ENCODE measurements at regions not wholly inside any gene's neighbourhood (a gene's known extent, or its start where the extent isn't known, plus 50 kb on each side); places are given as distances from the start of the nearest gene placed in this dataset.
"Not testable (repeated sequence)": the region's sequence is repeated elsewhere in the genome, so short reads cannot be mapped to it uniquely, and the experiment has no call there.

DNA sequence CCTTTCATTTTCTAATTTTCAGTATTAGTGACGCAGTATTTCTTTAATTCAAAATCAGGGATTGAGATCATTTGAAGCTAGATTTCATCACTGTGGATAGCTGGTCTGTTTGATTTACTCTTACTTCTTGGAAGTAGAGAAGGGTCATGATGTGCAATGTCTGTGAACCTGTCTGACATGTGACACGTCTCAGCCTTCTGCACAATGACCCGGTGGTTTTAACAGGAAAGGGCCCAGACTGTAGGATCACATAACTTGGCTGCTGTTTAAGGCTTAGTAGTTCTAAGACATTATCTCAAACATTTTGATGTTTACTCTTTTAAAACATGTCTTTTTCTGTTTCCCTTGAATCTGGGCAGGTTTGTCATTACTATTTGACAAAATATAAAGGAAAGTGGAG lies 823.3 kb upstream of the NUDT12 start:
- no peak for DNase-seq (ENCODE audit: low read depth in 2 of 3, low spot score in 2 of 3)

DNA sequence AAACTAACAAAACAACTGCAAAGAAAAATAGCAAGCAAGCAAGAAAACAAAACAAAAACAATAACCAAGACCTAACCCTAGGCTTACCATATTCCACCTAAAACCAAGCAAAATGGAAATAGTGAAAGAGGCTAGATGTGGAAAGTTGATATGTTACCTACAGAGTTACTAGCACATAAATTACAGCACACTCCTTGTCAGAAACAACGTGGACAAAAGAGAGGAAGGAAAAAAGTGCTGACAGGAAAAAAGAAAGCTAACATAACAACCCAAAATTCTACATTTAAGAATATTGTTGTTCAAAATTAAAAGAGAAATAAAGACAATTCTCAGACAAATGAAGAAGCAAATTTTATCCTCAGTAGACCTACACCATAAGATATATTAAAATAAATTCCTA lies 812.8 kb upstream of the NUDT12 start:
- no peak for DNase-seq (ENCODE audit: low read depth in 2 of 3, low spot score in 2 of 3)

- no peak for DNase-seq (ENCODE audit: low read depth in 2 of 3, low spot score in 2 of 3)
These were observed 810.2 kb upstream of the NUDT12 start for GRCh38 chr5:104372796-104373195.

GRCh38 chr5:104372376-104372775 lies 809.8 kb upstream of the NUDT12 start:
- peak in 2 of 3 donors; percentile 9 to 46 for DNase-seq (ENCODE audit: low read depth in 2 of 3, low spot score in 2 of 3)

- peak in 1 of 3 donors; percentile 1 for DNase-seq (ENCODE audit: low read depth in 2 of 3, low spot score in 2 of 3)
These were observed 807.9 kb upstream of the NUDT12 start for GRCh38 chr5:104370523-104370922.

DNA sequence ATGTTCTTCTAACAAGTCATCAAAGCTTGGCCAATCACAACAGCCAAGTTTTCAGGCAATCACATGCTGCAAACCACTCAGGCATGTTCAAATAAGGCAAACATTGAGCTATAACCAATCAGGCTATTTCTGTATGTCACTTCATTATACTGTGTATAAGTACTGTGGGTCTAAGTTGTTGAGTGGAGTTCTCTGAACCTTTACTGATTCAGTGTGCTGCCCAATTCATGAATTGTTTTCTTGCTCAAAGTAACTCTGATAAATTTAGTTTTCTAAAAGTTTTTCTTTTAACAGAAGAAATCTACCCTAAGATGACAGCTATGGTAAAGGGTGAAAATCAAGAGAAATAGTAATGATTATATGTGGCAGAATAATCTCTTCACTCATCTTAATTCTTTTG lies 805.4 kb upstream of the NUDT12 start:
- no peak for DNase-seq (ENCODE audit: low read depth in 2 of 3, low spot score in 2 of 3)

GRCh38 chr5:104363567-104363966 lies 801.0 kb upstream of the NUDT12 start:
- DNase-seq (ENCODE audit: low read depth in 2 of 3, low spot score in 2 of 3): no peak

- no peak for DNase-seq (ENCODE audit: low read depth in 2 of 3, low spot score in 2 of 3)
These were observed 799.3 kb upstream of the NUDT12 start for GRCh38 chr5:104361932-104362331.

- DNase-seq (ENCODE audit: low read depth in 2 of 3, low spot score in 2 of 3): no peak
These were observed 792.8 kb upstream of the NUDT12 start for GRCh38 chr5:104355350-104355749.

DNA sequence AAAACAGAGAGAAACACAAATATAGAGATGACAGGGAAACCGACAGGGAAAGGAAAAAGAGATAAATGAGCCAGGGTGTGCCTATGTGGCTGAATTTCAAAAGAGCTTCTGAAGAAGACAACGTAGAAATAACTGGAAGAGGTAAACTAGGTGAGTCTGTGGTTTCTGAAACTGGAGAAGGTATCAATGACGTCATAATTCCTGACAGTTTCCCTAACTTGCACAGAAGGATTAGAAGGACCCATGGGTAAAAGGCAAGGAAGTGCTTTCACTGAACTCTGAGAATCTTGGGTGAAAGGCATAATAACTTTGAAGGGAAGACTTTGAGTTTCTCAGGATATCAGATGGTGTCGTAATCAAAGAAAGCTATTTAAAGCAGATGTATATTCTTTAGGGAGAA lies 790.8 kb upstream of the NUDT12 start:
- DNase-seq (ENCODE audit: low read depth in 2 of 3, low spot score in 2 of 3): no peak

DNA sequence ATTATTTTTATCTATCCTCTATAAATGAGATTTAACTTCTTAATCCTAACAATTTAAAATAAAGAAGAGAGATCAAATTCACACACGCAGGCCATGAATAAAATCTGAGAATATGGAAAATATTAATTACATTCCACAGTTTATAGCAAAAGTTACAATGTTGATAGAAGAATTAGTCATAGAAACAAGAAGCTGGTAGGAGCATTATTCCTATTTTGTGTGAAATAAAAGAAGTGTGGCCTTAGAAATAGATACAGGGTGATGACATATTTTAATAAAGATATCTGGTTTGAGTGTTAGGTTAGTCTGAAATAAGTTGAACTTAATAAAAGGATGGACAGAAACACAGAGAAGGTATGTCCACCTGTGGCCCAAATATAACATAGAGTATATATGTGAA lies 790.4 kb upstream of the NUDT12 start:
- DNase-seq (ENCODE audit: low read depth in 2 of 3, low spot score in 2 of 3): no peak

- peak in 1 of 3 donors; percentile 22 for DNase-seq (ENCODE audit: low read depth in 2 of 3, low spot score in 2 of 3)
These were observed 784.6 kb upstream of the NUDT12 start for GRCh38 chr5:104347119-104347708.

DNA sequence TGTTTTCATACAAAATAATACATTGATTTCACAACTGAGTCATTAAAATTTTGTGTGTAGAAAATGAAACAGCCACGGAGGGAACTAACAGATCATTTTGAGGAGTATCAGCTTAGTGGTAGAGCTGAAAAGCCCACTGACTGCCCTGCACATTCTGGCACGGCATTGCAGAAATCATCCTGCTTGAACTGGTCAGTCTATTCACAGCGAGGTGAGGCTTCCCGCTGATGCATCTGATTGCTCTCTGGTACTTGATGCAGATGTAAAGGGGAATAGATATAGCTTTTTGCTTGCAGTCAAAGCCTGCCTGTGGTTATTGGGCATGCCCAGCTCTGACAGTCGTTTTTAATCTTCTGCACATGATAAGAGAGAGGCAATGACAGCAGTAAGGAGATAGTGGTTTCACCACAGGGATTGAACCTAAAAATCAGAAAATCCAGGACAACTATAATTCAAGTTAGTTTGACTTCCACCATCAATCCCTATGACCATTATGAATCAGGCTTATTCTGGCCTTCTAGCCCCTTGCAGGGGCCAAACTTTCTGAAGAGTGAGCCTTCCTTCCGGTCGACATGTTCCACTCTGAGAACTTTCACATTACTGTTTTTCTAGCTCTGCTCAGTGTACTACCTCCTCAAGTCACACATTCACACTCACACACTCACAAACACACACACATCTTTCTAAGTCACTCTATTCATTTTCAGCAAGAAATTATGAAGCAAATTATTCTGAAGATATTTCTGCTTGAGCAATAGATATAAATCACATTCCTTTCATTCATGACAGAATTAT lies 782.8 kb upstream of the NUDT12 start:
- DNase-seq (ENCODE audit: low read depth in 2 of 3, low spot score in 2 of 3): no peak

DNA sequence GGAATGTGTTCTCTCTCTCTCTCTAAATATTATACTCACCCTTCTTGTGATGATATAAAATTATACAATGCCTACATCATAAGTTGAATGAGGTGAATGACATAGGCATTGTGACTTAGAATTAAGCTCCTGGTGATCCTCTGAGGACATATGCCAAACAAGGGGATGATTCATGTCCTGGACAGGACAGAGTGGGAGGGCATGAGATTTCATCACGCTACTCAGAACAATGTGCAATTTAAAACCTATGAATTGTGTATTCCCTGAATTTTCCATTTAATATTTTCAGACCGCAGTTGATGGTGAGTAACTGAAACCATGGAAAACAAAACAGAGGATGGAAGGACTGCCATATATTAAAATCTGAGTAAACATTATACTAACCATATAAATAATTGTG lies 782.2 kb upstream of the NUDT12 start:
- DNase-seq (ENCODE audit: low read depth in 2 of 3, low spot score in 2 of 3): no peak

- DNase-seq (ENCODE audit: low read depth in 2 of 3, low spot score in 2 of 3): no peak
These were observed 765.2 kb upstream of the NUDT12 start for GRCh38 chr5:104327801-104328200.

GRCh38 chr5:104326966-104327365 lies 764.4 kb upstream of the NUDT12 start:
- DNase-seq (ENCODE audit: low read depth in 2 of 3, low spot score in 2 of 3): no peak

DNA sequence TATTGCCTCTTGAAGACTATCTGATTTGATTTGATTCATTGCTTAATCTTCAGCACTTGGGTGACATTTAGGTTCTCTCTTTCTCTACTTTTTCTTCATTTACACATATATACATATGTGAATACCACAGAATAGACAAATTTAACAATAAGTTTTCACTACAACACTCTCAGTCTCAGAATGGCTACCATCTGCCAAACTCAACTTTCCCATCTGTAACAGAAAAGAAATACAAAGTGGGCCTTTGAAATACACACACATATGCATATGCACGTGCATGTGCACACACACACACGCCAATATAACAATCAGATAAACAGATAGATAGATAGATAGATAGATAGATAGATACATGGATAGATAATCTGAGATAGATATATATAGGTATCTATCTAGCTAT lies 762.8 kb upstream of the NUDT12 start:
- DNase-seq (ENCODE audit: low read depth in 2 of 3, low spot score in 2 of 3): no peak

DNA sequence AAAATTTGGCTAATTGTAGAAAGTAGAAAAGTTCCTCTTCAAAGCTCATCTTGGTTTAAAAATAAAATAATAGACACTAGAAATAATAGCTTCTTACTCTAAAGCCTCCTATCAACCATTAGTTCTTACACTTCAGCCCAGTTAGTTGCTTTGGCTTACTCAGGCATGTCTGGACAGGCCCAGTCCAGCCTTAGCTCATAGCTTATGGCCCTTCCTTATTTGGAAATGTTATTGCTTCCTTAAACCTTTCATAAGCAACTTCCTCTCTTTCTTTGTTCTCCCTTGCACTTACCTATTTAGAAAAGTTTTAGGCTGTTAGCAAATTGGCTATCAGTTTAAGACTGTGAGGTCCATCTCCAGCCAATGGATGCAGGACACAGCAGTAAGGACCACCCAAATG lies 754.1 kb upstream of the NUDT12 start:
- DNase-seq (ENCODE audit: low read depth in 2 of 3, low spot score in 2 of 3): not testable (repeated sequence)

DNA sequence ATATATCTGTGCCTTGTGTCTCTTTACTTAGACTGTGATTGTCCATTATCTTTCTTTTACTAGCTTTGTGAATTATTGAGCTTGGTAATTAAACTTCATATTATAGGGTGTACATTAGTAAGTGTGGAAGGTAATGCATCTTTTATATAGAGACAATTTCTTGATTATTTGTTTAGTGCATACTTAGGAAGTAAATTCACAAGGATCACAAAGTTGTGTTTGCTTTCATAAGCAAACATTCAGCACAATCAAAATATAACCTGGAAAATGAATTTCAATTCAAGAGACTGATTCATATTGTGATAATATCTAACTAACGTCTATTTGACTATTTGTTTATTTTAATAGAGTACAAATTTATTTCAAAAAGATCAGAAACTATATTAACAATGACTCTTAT lies 749.9 kb upstream of the NUDT12 start:
- no peak for DNase-seq (ENCODE audit: low read depth in 2 of 3, low spot score in 2 of 3)

DNA sequence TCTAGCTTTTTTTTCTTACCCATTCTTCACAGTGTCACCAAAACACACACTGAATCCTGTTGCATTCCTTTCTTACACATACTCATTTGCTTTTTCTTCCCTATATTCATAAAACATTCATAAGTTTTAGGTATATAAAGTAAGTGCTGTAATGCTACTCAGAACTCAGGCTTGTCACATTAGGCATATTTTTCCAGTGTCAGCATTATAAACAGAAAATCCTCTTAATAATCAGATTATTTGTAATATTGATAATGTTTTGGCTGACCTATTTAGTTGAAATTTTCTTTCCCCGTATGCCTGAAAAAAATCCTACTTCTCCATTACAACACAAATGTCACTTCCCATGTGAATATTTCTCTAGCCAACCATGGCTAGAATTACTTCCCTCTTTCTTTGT lies 743.0 kb upstream of the NUDT12 start:
- no peak for DNase-seq (ENCODE audit: low read depth in 2 of 3, low spot score in 2 of 3)

GRCh38 chr5:104299998-104300706 lies 737.6 kb upstream of the NUDT12 start:
- no peak for DNase-seq (ENCODE audit: low read depth in 2 of 3, low spot score in 2 of 3)

- no peak for DNase-seq (ENCODE audit: low read depth in 2 of 3, low spot score in 2 of 3)
These were observed 735.9 kb upstream of the NUDT12 start for GRCh38 chr5:104298518-104298917.

All from hematopoietic multipotent progenitor cell (in vitro differentiated cells).